ENCODE measurements at regions not wholly inside any gene's neighbourhood (a gene's known extent, or its start where the extent isn't known, plus 50 kb on each side); places are given as distances from the start of the nearest gene placed in this dataset.

DNA sequence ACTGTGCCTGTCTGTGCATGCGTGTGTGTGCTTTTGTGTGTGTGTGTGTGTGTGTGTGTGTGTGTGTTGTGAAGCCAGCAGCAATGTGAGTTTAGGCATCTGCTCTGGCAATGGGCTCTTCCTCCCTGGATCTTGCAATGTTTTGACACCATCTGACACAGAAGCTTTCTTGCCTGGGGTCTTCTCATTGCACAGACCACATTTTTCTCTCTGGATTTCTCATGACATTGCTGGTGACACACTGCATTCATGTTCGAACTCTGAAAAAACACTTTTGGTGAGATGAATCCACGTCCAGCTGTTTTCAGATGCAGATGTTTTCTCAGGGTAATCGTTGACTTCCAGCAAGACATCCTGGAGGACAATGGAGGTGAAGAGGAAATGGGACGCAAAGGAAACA lies 63.0 kb upstream of the FZD8 start:
- H3K36me3 Mint-ChIP-seq, result no peaks in the 10 kb centered on the region
- ATAC-seq (ENCODE audit: low read depth in 2 of 2), result no peak
- H3K4me3 ChIP-seq (ENCODE audit: low read depth, low read length), result no peak overlapping the region
- no peaks in the 10 kb centered on the region for H3K27me3 ChIP-seq (ENCODE audit: control insufficient read depth, insufficient read depth, low read length)
- no peak overlapping the region for H3K4me3 Mint-ChIP-seq
- H3K27ac Mint-ChIP-seq, result no peak overlapping the region
- no peaks in the 10 kb centered on the region for H3K4me1 ChIP-seq (ENCODE audit: control insufficient read depth, insufficient read depth, low read length, poor library complexity, severe bottlenecking)
- no peaks in the 10 kb centered on the region for H3K9me3 ChIP-seq (ENCODE audit: control insufficient read depth in 2 of 2, low read length in 2 of 2)
- no peaks in the 10 kb centered on the region for H3K36me3 ChIP-seq (ENCODE audit: control insufficient read depth, insufficient read depth, low read length)
- H3K4me1 Mint-ChIP-seq, result no peaks in the 10 kb centered on the region
- no peak for DNase-seq
- peaks cover 0 to 9% (median 2%) of the 10 kb centered on the region in 7 donors for H3K9me3 Mint-ChIP-seq
- H3K27ac ChIP-seq (ENCODE audit: insufficient read depth, low read length, poor library complexity, severe bottlenecking), result no peak overlapping the region
- no peaks in the 10 kb centered on the region for H3K27me3 Mint-ChIP-seq

DNA sequence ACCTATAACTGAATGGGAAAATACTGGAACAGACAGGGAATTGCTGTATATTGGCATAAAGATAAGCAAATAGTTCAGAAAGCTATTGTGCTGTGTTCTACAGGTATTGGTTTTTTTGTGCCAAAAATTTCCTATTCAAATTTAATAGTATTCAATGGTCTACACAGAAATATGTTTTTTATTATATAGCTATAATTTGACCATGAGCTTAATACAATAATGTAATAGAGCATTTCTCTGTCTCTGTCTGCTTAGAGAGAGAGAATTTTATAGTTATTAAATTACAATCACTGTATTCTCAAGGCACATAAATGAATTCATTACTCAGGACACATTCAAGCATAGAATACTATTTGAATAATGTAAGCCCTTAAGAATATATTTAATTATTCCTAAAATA lies 62.3 kb upstream of the FZD8 start:
- DNase-seq, result no peak
- Histone ChIP-seq H3K4me1 (ENCODE audit: control insufficient read depth, insufficient read depth, low read length, poor library complexity, severe bottlenecking) (no peaks in the 10 kb centered on the region), H3K36me3 (ENCODE audit: control insufficient read depth, insufficient read depth, low read length) (no peaks in the 10 kb centered on the region), H3K27me3 (ENCODE audit: control insufficient read depth, insufficient read depth, low read length) (no peaks in the 10 kb centered on the region), H3K27ac (ENCODE audit: insufficient read depth, low read length, poor library complexity, severe bottlenecking) (no peak overlapping the region), H3K4me3 (ENCODE audit: low read depth, low read length) (no peak overlapping the region), H3K9me3 (ENCODE audit: control insufficient read depth in 2 of 2, low read length in 2 of 2) (no peaks in the 10 kb centered on the region)
- Mint-ChIP-seq H3K4me3 (no peak overlapping the region), H3K4me1 (no peaks in the 10 kb centered on the region), H3K27me3 (no peaks in the 10 kb centered on the region), H3K36me3 (no peaks in the 10 kb centered on the region), H3K27ac (no peak overlapping the region), H3K9me3 (peaks cover 0 to 9% (median 2%) of the 10 kb centered on the region in 7 donors)
- no peak for ATAC-seq (ENCODE audit: low read depth in 2 of 2)

DNA sequence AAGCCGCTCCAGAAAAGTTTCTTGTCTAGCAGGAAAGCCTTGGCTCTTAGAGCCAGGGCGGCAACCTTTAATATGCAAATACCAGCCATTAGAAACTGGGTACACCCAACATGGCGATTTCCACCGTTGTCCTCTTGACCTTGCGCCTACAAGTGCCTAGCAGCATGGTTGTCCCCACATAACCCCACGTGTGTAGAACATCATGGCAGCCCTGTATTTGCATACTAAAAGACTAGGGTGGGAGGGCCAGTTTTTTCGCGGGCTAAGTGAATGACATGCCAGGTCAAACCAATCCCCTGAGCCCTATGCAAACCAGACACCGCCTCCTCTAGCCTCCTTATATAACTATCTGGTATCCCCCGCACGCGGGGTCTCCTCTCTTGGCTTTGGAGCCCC lies 58.4 kb upstream of the FZD8 start:
- Histone ChIP-seq H3K9me3 (ENCODE audit: control insufficient read depth in 2 of 2, low read length in 2 of 2) (no peaks in the 10 kb centered on the region), H3K27ac (ENCODE audit: insufficient read depth, low read length, poor library complexity, severe bottlenecking) (no peak overlapping the region), H3K36me3 (ENCODE audit: control insufficient read depth, insufficient read depth, low read length) (no peaks in the 10 kb centered on the region), H3K27me3 (ENCODE audit: control insufficient read depth, insufficient read depth, low read length) (no peaks in the 10 kb centered on the region), H3K4me3 (ENCODE audit: low read depth, low read length) (no peak overlapping the region), H3K4me1 (ENCODE audit: control insufficient read depth, insufficient read depth, low read length, poor library complexity, severe bottlenecking) (no peaks in the 10 kb centered on the region)
- ATAC-seq (ENCODE audit: low read depth in 2 of 2), result no peak
- no peak for DNase-seq
- Mint-ChIP-seq H3K4me1 (no peaks in the 10 kb centered on the region), H3K4me3 (no peak overlapping the region), H3K27me3 (no peaks in the 10 kb centered on the region), H3K9me3 (peaks cover 0 to 3% (median 0%) of the 10 kb centered on the region in 7 donors), H3K36me3 (no peaks in the 10 kb centered on the region), H3K27ac (no peak overlapping the region)

DNA sequence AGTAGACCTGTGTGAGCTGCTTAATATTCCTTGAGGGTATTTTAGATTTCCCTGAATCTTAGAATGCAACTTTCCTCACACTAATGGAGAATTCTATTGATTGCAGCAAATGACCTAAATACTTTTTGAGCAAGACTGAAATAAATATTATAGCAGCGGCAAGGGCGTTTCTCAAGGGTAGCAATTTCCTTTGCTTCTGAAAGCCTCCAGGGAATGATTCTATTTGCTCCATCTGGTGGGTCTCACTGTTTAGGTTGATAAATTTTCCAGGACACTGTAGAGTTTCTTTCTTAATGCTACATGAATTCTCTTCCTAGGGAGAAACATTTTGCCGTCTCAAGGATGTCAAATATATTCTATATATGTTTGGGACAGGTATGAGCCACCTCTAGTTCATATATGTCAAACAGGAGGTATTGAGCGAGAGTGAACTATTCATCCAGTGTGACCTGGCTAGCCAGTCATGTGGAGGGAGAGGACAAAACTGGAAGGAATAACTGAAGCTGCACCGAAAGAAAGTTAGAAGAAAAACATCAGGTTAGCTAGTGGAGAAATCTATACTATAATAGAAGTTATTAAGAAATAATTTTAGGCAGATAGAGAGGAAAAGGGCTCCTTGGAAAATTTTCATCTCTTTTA lies 57.9 kb upstream of the FZD8 start:
- Histone ChIP-seq H3K9me3 (ENCODE audit: control insufficient read depth in 2 of 2, low read length in 2 of 2) (no peaks in the 10 kb centered on the region), H3K4me3 (ENCODE audit: low read depth, low read length) (no peak overlapping the region), H3K36me3 (ENCODE audit: control insufficient read depth, insufficient read depth, low read length) (no peaks in the 10 kb centered on the region), H3K27me3 (ENCODE audit: control insufficient read depth, insufficient read depth, low read length) (no peaks in the 10 kb centered on the region), H3K4me1 (ENCODE audit: control insufficient read depth, insufficient read depth, low read length, poor library complexity, severe bottlenecking) (no peaks in the 10 kb centered on the region), H3K27ac (ENCODE audit: insufficient read depth, low read length, poor library complexity, severe bottlenecking) (no peak overlapping the region)
- no peaks in the 10 kb centered on the region for H3K27me3 Mint-ChIP-seq
- H3K27ac Mint-ChIP-seq, result no peak overlapping the region
- H3K9me3 Mint-ChIP-seq, result peaks cover 0 to 3% (median 0%) of the 10 kb centered on the region in 7 donors
- DNase-seq (no peak), ATAC-seq (ENCODE audit: low read depth in 2 of 2) (no peak)
- H3K4me3 Mint-ChIP-seq, result no peak overlapping the region
- H3K36me3 Mint-ChIP-seq, result no peaks in the 10 kb centered on the region
- H3K4me1 Mint-ChIP-seq, result no peaks in the 10 kb centered on the region

DNA sequence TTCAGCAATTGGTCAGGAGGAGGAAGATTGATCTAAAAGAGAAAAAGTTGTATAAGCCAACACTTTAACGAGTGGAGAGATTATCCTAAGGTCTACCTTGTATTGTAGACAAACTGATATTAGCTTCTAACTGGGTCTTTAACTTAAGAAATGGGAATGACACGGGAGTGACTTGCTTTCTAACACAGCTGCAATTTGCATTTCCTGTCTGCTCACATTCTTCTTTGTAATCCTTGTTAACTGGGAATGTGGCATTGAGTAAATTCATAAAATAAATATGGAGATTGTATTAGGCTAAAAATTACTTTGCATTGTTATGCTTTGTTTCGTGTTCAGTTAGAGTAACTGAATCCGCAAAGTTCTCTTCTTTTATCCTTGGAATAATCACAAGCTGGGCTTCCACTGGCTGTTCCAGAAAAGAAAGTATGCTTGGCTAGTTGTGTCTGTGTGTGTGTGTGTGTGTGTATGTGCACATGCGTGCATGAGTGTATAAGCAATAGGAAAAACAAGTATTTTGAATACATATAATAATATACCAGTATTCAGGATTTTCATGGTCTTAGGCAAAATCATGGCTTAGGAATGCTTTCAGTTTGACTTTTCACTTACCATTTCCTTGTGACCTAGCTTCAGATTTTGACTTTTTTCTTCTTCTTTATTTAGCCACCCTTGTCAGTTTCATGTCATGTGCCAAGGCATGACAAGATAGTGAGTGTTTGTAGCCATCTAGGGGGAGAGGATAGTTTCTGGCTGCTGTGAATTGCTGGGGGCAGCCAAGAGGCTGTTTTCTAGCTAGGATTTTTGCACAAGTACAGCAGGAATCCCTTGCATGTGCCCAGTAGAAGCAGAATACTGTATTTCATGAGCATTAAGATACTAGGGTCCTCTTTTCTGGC lies 54.5 kb upstream of the FZD8 start:
- Mint-ChIP-seq H3K36me3 (no peaks in the 10 kb centered on the region), H3K4me3 (no peak overlapping the region), H3K9me3 (peaks cover 0 to 3% (median 0%) of the 10 kb centered on the region in 7 donors), H3K27ac (no peak overlapping the region), H3K4me1 (no peaks in the 10 kb centered on the region), H3K27me3 (no peaks in the 10 kb centered on the region)
- H3K9me3 ChIP-seq (ENCODE audit: control insufficient read depth in 2 of 2, low read length in 2 of 2), result no peaks in the 10 kb centered on the region
- ATAC-seq (ENCODE audit: low read depth in 2 of 2), result no peak
- no peaks in the 10 kb centered on the region for H3K4me1 ChIP-seq (ENCODE audit: control insufficient read depth, insufficient read depth, low read length, poor library complexity, severe bottlenecking)
- DNase-seq, result no peak
- H3K4me3 ChIP-seq (ENCODE audit: low read depth, low read length), result no peak overlapping the region
- H3K27me3 ChIP-seq (ENCODE audit: control insufficient read depth, insufficient read depth, low read length), result no peaks in the 10 kb centered on the region
- no peak overlapping the region for H3K27ac ChIP-seq (ENCODE audit: insufficient read depth, low read length, poor library complexity, severe bottlenecking)
- no peaks in the 10 kb centered on the region for H3K36me3 ChIP-seq (ENCODE audit: control insufficient read depth, insufficient read depth, low read length)

DNA sequence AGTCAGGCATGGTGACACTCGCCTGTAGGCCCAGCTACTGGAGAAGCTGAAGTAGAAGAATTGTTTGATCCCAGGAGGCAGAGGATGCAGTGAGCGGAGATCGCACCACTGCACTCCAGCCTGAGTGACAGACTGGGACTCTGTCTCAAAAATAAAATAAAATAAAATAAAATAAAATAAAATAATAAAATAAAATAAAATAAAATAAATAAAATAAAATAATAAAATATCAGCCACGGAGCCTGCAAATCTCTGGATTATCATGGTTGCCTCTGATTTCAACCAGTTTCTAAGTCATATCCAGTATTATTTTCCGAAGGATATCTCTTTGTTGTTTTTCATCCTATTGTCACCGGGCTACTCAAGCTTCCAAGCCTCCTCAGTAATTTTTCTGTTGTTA lies 51.7 kb upstream of the FZD8 start:
- Mint-ChIP-seq H3K36me3 (no peaks in the 10 kb centered on the region), H3K9me3 (no peaks in the 10 kb centered on the region)
- ATAC-seq (ENCODE audit: low read depth in 2 of 2), result no peak

More for the DNA sequence above, 51.7 kb upstream of the FZD8 start:
- Histone ChIP-seq H3K27me3 (ENCODE audit: control insufficient read depth, insufficient read depth, low read length) (no peaks in the 10 kb centered on the region), H3K36me3 (ENCODE audit: control insufficient read depth, insufficient read depth, low read length) (no peaks in the 10 kb centered on the region), H3K9me3 (ENCODE audit: control insufficient read depth in 2 of 2, low read length in 2 of 2) (no peaks in the 10 kb centered on the region), H3K4me3 (ENCODE audit: low read depth, low read length) (no peak overlapping the region), H3K27ac (ENCODE audit: insufficient read depth, low read length, poor library complexity, severe bottlenecking) (no peak overlapping the region), H3K4me1 (ENCODE audit: control insufficient read depth, insufficient read depth, low read length, poor library complexity, severe bottlenecking) (no peaks in the 10 kb centered on the region)
- Mint-ChIP-seq H3K4me1 (no peaks in the 10 kb centered on the region), H3K27ac (no peak overlapping the region), H3K4me3 (no peak overlapping the region), H3K27me3 (no peaks in the 10 kb centered on the region)
- DNase-seq, result no peak
